Lower leg skin (tissue), 4 donors: ENCODE measurements at regions not wholly inside any gene's neighbourhood (a gene's known extent, or its start where the extent isn't known, plus 50 kb on each side); places are given as distances from the start of the nearest gene placed in this dataset.

Source experiments
- DNase-seq, 2 donors: peaks; one replicate each; pipeline ENCODE4 v3.0.0-alpha.2; 2019; ENCODE audit warnings: low spot score in 2 of 2
- H3K4me3 ChIP-seq: fragments of 200-600 bp; sonication (generic); 2 replicates; pipeline ENCODE4 v1.5.1; 2017; ENCODE audit warnings: mild to moderate bottlenecking, low read depth; ENCODE audit not compliant: poor library complexity, severe bottlenecking
- POLR2A ChIP-seq, 2 donors: fragments of 450-650 bp; IDR thresholded peaks; one replicate each; pipeline ENCODE4 v1.6.1; 2016 to 2017; ENCODE audit warnings: antibody characterized with exemption in 2 of 2, mild to moderate bottlenecking in 1 of 2, moderate library complexity in 1 of 2
- WGBS, 2 donors: methylation state at CpG; one replicate each; pipeline ENCODE4 v1.1.5; 2018; 5-methylcytosine and 5-hydroxymethylcytosine counted together
- intact Hi-C: fragments of 100-400 bp; cut with DNase I; formaldehyde crosslinking; loops from one replicate; pipeline ENCODE4 v1.15.0; 2023; ENCODE audit warnings: low total_unique reads
- TF ChIP-seq, protein P1 (sequence below), 3 donors: fragments of 450-650 bp; IDR thresholded peaks; one replicate each; pipeline ENCODE4 v1.5.1; 2016; ENCODE audit warnings: antibody characterized with exemption in 3 of 3, mild to moderate bottlenecking in 3 of 3, moderate library complexity in 2 of 3

DNA sequence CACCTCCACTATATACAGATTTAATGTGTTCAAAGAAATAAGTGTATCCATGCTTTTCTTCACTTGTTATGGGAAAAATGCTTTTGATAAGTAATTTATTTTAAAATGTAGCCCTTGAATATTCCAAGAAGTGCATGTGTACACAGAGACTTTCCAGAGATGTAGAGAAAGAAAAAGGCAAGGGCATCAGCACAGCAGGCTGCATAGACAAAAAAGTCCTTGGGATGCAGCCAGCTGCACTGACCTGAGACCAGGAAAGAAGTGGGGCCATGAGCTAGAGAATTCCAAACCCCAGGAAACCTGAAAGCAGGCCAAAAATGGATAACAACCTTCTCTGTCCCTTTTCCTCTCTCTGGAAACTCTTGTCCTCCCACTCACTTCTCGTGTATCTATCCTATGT is 51.6 kb upstream of the PRDM8 start:
- TF ChIP-seq, protein P1, sequence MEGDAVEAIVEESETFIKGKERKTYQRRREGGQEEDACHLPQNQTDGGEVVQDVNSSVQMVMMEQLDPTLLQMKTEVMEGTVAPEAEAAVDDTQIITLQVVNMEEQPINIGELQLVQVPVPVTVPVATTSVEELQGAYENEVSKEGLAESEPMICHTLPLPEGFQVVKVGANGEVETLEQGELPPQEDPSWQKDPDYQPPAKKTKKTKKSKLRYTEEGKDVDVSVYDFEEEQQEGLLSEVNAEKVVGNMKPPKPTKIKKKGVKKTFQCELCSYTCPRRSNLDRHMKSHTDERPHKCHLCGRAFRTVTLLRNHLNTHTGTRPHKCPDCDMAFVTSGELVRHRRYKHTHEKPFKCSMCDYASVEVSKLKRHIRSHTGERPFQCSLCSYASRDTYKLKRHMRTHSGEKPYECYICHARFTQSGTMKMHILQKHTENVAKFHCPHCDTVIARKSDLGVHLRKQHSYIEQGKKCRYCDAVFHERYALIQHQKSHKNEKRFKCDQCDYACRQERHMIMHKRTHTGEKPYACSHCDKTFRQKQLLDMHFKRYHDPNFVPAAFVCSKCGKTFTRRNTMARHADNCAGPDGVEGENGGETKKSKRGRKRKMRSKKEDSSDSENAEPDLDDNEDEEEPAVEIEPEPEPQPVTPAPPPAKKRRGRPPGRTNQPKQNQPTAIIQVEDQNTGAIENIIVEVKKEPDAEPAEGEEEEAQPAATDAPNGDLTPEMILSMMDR (IDR thresholded peaks at IDR 0.05): no peak
- TF ChIP-seq POLR2A (IDR thresholded peaks at IDR 0.05): no peak
- 78 to 80% methylated on average over 1 of the region's 1 CpG for WGBS, 2 donors
- H3K4me3 ChIP-seq: no peak overlapping the region
- intact Hi-C loops: no loop called here
- DNase-seq: no peak

DNA sequence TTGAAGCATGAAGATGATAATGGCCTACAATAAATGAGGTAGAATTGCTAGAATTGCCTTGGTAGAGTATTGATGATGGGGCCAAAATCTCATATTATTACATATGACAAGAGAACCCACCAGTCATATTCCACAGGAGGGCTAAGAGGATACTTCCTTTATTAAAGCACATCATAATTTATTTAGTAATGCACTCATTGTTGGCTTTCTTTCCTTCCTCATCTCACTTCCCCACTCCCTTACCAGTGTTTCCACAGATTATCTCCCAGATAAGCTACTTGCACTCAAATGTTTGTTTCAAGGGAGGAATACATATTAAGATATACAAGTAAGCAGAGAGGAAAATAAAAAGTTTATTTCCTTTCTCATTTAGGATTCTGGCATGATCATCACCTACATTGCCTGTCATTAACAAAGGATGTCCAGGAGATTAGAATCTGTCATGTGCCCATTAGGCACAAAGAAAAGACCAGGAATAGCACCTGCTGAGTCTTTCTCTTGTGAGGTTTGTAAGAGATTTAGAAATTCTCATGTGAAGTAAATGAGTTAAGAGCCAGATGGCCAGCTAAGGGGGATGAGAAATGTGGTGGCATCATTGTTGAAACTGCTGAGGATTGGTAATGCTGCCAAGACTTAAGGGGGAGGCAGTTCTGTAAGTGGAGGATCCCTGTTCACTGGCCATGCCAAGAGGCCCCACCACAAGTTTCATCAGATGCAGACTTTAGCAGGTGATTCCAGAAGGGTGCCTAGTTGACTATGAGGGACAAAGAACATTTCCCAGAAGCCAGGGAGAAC is 52.4 kb upstream of the PRDM8 start:
- intact Hi-C loops: no loop called here
- H3K4me3 ChIP-seq: no peak overlapping the region
- TF ChIP-seq, protein P1 (IDR thresholded peaks at IDR 0.05): no peak
- no peak for TF ChIP-seq POLR2A (IDR thresholded peaks at IDR 0.05)
- DNase-seq: no peak

DNA sequence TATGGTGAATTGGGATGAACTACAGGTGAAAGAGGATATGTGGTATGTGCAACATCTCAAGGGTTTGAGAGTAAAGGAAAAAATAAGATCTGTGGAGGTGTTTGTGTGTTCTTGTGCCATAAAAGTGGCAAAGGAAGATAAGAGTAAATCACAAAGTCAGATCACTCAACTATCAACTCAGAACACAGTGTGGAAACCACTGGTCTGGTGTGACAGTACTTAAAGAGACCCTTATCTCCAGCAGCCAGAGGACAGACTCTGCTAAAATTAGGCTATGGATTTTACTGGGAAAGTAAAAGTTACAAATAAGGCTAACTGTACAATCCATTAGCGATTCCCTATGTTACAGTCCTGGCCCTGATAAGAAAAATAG is 54.0 kb upstream of the PRDM8 start:
- no peak overlapping the region for H3K4me3 ChIP-seq
- TF ChIP-seq POLR2A (IDR thresholded peaks at IDR 0.05): no peak
- TF ChIP-seq, protein P1 (IDR thresholded peaks at IDR 0.05): no peak
- intact Hi-C loops: no loop called here
- DNase-seq: no peak
- WGBS, 2 donors: 89% methylated on average over 1 of the region's 1 CpG

DNA sequence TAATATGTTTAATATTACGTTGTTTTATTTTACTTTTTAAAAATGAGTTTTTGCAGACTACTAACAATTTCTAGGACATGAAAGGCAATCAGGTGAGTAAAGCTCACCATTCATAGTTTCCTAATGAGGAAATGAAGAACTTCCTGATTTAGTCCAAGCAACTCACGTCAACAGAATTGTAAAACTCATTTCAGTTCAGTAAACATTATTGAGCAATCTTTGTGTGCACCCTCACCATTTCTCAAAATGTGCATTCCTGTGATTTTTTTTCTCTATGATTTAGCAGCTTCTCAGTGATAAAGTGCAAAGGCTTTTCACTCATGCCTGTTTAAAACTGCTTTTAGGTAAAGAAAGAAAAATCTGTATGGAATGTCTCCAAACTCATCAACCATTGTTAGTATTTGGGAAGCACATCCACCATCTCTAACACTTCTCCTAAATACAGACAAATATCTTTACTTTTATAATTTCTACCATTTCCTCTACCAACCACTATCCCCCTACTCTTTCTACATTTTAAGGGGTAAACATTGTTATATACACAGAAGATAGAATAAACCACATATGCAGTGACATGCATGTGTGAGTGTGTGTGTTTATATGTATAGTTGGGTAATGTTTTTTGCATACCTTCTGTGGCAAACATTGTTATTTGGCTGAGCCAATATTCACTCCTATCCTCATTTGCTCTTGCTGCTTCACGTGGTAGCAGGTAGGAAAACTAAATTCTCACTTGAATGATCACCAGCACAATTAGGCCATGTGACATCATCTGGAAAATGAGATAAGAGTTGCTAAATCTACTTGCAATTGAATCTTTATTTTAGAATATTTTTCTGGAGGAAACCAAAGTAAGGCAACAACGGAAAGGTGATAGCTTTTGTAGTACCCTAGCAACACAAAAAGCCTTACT is 54.7 kb upstream of the PRDM8 start:
- intact Hi-C loops: no loop called here
- 74 to 81% methylated on average over 4 of the region's 4 CpGs for WGBS, 2 donors
- no peak for DNase-seq
- no peak overlapping the region for H3K4me3 ChIP-seq
- TF ChIP-seq, protein P1 (IDR thresholded peaks at IDR 0.05): no peak
- TF ChIP-seq POLR2A (IDR thresholded peaks at IDR 0.05): no peak

DNA sequence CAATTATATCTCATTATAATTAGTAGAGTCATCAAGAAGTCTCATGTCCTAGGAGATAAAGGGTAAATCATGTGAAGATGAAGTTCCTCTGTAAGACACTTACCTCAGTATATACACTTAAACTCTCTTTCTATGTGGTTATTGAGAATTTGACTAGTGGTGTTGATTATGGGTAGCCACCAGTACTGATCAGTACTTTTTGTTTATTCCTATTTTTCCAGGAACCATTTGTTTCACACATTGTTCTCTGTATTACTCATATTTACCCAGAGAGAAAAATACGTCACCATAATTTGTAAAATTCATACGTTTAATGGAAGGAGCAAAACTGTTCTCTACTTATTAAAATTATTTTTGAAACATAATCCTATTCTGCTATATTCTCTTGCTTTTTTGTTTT is 55.8 kb upstream of the PRDM8 start:
- TF ChIP-seq, protein P1 (IDR thresholded peaks at IDR 0.05): no peak
- TF ChIP-seq POLR2A (IDR thresholded peaks at IDR 0.05): no peak
- intact Hi-C loops: no loop called here
- no peak overlapping the region for H3K4me3 ChIP-seq
- no peak for DNase-seq
- WGBS, 2 donors: 80 to 92% methylated on average over 2 of the region's 2 CpGs
